SH-SY5Y (cell line): ENCODE measurements at regions not wholly inside any gene's neighbourhood (a gene's known extent, or its start where the extent isn't known, plus 50 kb on each side); places are given as distances from the start of the nearest gene placed in this dataset.

Experiments used
- GATA2 ChIP-seq: IDR thresholded peaks from 2 replicates; pipeline ENCODE4 v1.6.1; 2011; ENCODE audit warnings: mild to moderate bottlenecking, low read depth, low read length
- GATA3 ChIP-seq: IDR thresholded peaks from 2 replicates; pipeline ENCODE4 v1.6.1; 2011; ENCODE audit warnings: low read depth, mild to moderate bottlenecking, low read length, moderate library complexity

DNA sequence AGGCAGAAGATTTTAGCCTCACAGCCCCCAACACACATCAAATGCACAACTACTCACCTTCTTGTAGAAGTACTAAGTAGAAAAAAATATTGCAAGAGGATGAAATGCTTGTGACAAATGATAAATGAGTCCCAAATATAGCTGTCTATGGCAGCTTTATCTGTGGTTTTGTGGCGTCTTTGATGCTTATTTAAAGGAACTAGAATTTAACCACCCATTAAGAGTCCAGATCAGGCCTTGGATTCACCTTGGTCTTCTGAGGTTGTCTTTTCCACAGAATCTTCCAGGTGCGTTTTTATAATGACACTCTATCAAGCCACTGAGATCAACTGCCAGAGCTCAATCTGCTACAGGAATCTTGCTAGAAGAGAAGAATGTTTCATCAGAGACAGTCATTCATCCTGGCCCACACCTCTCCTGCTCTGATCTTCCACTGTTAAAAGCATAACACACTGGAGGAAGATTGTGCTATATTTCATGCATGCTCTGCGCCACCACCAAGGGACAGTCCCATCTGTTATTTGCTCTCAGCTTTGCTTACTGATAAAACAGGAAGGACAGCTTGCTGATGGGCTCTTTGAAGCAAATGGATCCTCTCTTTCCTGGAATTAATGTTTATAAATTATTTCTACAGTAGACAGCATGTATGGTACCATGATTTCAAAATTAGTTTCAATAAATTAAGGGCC lies 144.1 kb downstream of the SLC7A11 start:
- TF ChIP-seq GATA3, result no peak
- TF ChIP-seq GATA2, result no peak
